ENCODE measurements at regions not wholly inside any gene's neighbourhood (a gene's known extent, or its start where the extent isn't known, plus 50 kb on each side); places are given as distances from the start of the nearest gene placed in this dataset.

DNA sequence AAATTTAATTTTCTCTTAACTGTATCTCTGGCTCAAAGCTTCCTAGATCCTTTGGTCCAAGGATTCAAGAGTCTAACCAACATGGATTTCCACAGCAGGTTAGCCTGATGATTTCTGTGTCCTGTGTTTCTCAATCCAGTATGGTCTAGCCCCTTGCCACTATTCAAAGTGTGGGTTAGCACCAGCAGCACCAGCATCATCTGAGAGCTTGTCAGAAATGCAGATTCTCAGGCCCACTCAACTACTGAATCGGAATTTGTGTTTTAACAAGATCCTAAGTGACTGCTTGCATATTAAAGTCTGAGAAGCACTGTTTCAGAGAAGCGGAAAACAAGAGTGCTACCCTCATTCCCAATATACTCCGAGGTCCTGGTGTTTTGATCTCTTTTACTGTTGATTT lies 133.8 kb upstream of the PRDM1 start:
- TF ChIP-seq, protein P1, sequence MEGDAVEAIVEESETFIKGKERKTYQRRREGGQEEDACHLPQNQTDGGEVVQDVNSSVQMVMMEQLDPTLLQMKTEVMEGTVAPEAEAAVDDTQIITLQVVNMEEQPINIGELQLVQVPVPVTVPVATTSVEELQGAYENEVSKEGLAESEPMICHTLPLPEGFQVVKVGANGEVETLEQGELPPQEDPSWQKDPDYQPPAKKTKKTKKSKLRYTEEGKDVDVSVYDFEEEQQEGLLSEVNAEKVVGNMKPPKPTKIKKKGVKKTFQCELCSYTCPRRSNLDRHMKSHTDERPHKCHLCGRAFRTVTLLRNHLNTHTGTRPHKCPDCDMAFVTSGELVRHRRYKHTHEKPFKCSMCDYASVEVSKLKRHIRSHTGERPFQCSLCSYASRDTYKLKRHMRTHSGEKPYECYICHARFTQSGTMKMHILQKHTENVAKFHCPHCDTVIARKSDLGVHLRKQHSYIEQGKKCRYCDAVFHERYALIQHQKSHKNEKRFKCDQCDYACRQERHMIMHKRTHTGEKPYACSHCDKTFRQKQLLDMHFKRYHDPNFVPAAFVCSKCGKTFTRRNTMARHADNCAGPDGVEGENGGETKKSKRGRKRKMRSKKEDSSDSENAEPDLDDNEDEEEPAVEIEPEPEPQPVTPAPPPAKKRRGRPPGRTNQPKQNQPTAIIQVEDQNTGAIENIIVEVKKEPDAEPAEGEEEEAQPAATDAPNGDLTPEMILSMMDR (IDR thresholded peaks at IDR 0.05; ENCODE audit: low read depth, low read length): no peak
- no peak for TF ChIP-seq EZH2phosphoT487 (IDR thresholded peaks at IDR 0.05; ENCODE audit: low read depth)
